ENCODE measurements at regions not wholly inside any gene's neighbourhood (a gene's known extent, or its start where the extent isn't known, plus 50 kb on each side); places are given as distances from the start of the nearest gene placed in this dataset.

- Mint-ChIP-seq H3K36me3 (peaks cover 19% of the 10 kb centered on the region), H3K4me1 (peaks cover 6% of the 10 kb centered on the region; the same call in 1 of the 2 replicates), H3K27me3 (ENCODE audit: low read depth) (no peaks in the 10 kb centered on the region), H3K27ac (no peak overlapping the region), H3K9me3 (peaks cover 18% of the 10 kb centered on the region), H3K4me3 (no peak overlapping the region)
- ATAC-seq (no peak), DNase-seq (ENCODE audit: low spot score) (no peak)
- TF ChIP-seq ZNF425 (CRISPR knock-in tag; conservative IDR thresholded peaks at IDR 0.05), result no peak
- TF ChIP-seq IRF1 (CRISPR knock-in tag; IDR thresholded peaks at IDR 0.05), result no peak
- TF ChIP-seq SMAD4 (CRISPR knock-in tag; IDR thresholded peaks at IDR 0.05), result no peak
- no peak for TF ChIP-seq ZNF263 (CRISPR knock-in tag; IDR thresholded peaks at IDR 0.05; ENCODE audit: low read depth)
- no peak for TF ChIP-seq CTCF (IDR thresholded peaks at IDR 0.05)
- no peak for TF ChIP-seq ATF3 (CRISPR knock-in tag; conservative IDR thresholded peaks at IDR 0.05)
- no peak for TF ChIP-seq TEAD4 (CRISPR knock-in tag; IDR thresholded peaks at IDR 0.05)
- TF ChIP-seq TCF7 (CRISPR knock-in tag; IDR thresholded peaks at IDR 0.05; ENCODE audit: low read depth), result no peak
- no peak for TF ChIP-seq STAT6 (CRISPR knock-in tag; conservative IDR thresholded peaks at IDR 0.05; ENCODE audit: low read depth)
- TF ChIP-seq SMAD3 (CRISPR knock-in tag; IDR thresholded peaks at IDR 0.05; ENCODE audit: borderline replicate concordance), result no peak
- TF ChIP-seq MAX (CRISPR knock-in tag; IDR thresholded peaks at IDR 0.05), result no peak
- no peak for TF ChIP-seq CREB1 (CRISPR knock-in tag; IDR thresholded peaks at IDR 0.05)
- ChIA-PET CTCF (no interaction called here), POLR2A (no interaction called here)
Observed at GRCh38 chr13:33694546-33694945, 123.4 kb upstream of the RFC3 start.

GRCh38 chr13:33696530-33696929 lies 121.4 kb upstream of the RFC3 start:
- no peak for ATAC-seq

More at GRCh38 chr13:33696530-33696929, 121.4 kb upstream of the RFC3 start:
- ChIA-PET POLR2A (no interaction called here), CTCF (interaction anchor here (1.5 kb wide), 1 partner anchor 27 kb away, joined by 3 read pairs; no protein-coding TSS in a partner anchor)
- no peak for DNase-seq (ENCODE audit: low spot score)
- H3K27ac Mint-ChIP-seq, result no peak overlapping the region
- H3K9me3 Mint-ChIP-seq, result peaks cover 10% of the 10 kb centered on the region
- no peaks in the 10 kb centered on the region for H3K27me3 Mint-ChIP-seq (ENCODE audit: low read depth)
- H3K4me3 Mint-ChIP-seq, result no peak overlapping the region
- H3K36me3 Mint-ChIP-seq, result peaks cover 8% of the 10 kb centered on the region
- H3K4me1 Mint-ChIP-seq, result 0 out of 2 replicates have a peak, but pooled peaks cover 3% of the 10 kb centered on the region
- TF ChIP-seq TEAD4 (CRISPR knock-in tag; IDR thresholded peaks at IDR 0.05), result no peak
- no peak for TF ChIP-seq CBFB (CRISPR knock-in tag; IDR thresholded peaks at IDR 0.05; ENCODE audit: low read depth)
- no peak for TF ChIP-seq ZNF532 (CRISPR knock-in tag; IDR thresholded peaks at IDR 0.05; ENCODE audit: borderline replicate concordance)
- no peak for TF ChIP-seq ZNF219 (CRISPR knock-in tag; IDR thresholded peaks at IDR 0.05; ENCODE audit: borderline replicate concordance)
- no peak for TF ChIP-seq MAX (CRISPR knock-in tag; IDR thresholded peaks at IDR 0.05)
- no peak for TF ChIP-seq SP1 (CRISPR knock-in tag; conservative IDR thresholded peaks at IDR 0.05)
- no peak for TF ChIP-seq PRRX2 (CRISPR knock-in tag; IDR thresholded peaks at IDR 0.05)
- no peak for TF ChIP-seq AR (CRISPR knock-in tag; IDR thresholded peaks at IDR 0.05)
- TF ChIP-seq ESRRA (CRISPR knock-in tag; IDR thresholded peaks at IDR 0.05; ENCODE audit: borderline replicate concordance), result no peak
- no peak for TF ChIP-seq FOXK1 (CRISPR knock-in tag; IDR thresholded peaks at IDR 0.05)
